HG02798 (cell line): ENCODE measurements at regions not wholly inside any gene's neighbourhood (a gene's known extent, or its start where the extent isn't known, plus 50 kb on each side); places are given as distances from the start of the nearest gene placed in this dataset.
"Not testable (repeated sequence)": the region's sequence is repeated elsewhere in the genome, so short reads cannot be mapped to it uniquely, and the experiment has no call there.

Experiments
- ATAC-seq: cut with Tn5 transposase; IDR thresholded peaks from one replicate; pipeline ENCODE4 v1.9.1; 2021; ENCODE audit warnings: mild to moderate bottlenecking; ENCODE audit not compliant: unreplicated experiment, poor library complexity

GRCh38 chr12:86744547-86745212 is 488.5 kb upstream of the MGAT4C start:
- no peak for ATAC-seq

- ATAC-seq = no peak
Measured at GRCh38 chr12:86743875-86744536, 487.8 kb upstream of the MGAT4C start.

- ATAC-seq = no peak
Measured at GRCh38 chr12:86741531-86741930, 485.3 kb upstream of the MGAT4C start.

- ATAC-seq = peak; percentile 74
Measured at GRCh38 chr12:86735851-86736250, 479.7 kb upstream of the MGAT4C start.

GRCh38 chr12:86735072-86735471 is 478.9 kb upstream of the MGAT4C start:
- ATAC-seq = peak; percentile 47

- ATAC-seq = no peak
Measured at GRCh38 chr12:86730233-86730632, 474.0 kb upstream of the MGAT4C start.

GRCh38 chr12:86729739-86730138 is 473.5 kb upstream of the MGAT4C start:
- ATAC-seq = no peak

- ATAC-seq = no peak
Measured at GRCh38 chr12:86727160-86727559, 471.0 kb upstream of the MGAT4C start.

- ATAC-seq = no peak
Measured at GRCh38 chr12:86724716-86725115, 468.5 kb upstream of the MGAT4C start.

- ATAC-seq = no peak
Measured at GRCh38 chr12:86723326-86723725, 467.1 kb upstream of the MGAT4C start.

GRCh38 chr12:86721713-86722397 is 465.7 kb upstream of the MGAT4C start:
- no peak for ATAC-seq

- ATAC-seq = no peak
Measured at GRCh38 chr12:86719381-86719780, 463.2 kb upstream of the MGAT4C start.

GRCh38 chr12:86713121-86713520 is 456.9 kb upstream of the MGAT4C start:
- no peak for ATAC-seq

GRCh38 chr12:86712425-86712843 is 456.2 kb upstream of the MGAT4C start:
- ATAC-seq = peak; percentile 47

- ATAC-seq = no peak
Measured at GRCh38 chr12:86711731-86712130, 455.5 kb upstream of the MGAT4C start.

GRCh38 chr12:86710109-86710508 is 453.9 kb upstream of the MGAT4C start:
- ATAC-seq = no peak

GRCh38 chr12:86709017-86709416 is 452.8 kb upstream of the MGAT4C start:
- not testable (repeated sequence) for ATAC-seq

- ATAC-seq = no peak
Measured at GRCh38 chr12:86698641-86698980, 442.4 kb upstream of the MGAT4C start.

GRCh38 chr12:86697916-86698640 is 441.9 kb upstream of the MGAT4C start:
- no peak for ATAC-seq

GRCh38 chr12:86683568-86684304 is 427.5 kb upstream of the MGAT4C start:
- ATAC-seq = no peak
